A172 (cell line): ENCODE measurements at regions not wholly inside any gene's neighbourhood (a gene's known extent, or its start where the extent isn't known, plus 50 kb on each side); places are given as distances from the start of the nearest gene placed in this dataset.

Experiments used
- DNase-seq: peaks from one replicate; pipeline ENCODE4 v3.0.0-alpha.2; 2015; ENCODE audit warnings: low spot score

GRCh38 chr22:47784367-47784983 is 1022.0 kb downstream of the TBC1D22A start:
- DNase-seq: no peak

GRCh38 chr22:47783433-47784366 is 1021.2 kb downstream of the TBC1D22A start:
- no peak for DNase-seq

- no peak for DNase-seq
Observed at GRCh38 chr22:47782328-47783075, 1020.1 kb downstream of the TBC1D22A start.

GRCh38 chr22:47781427-47782111 is 1019.1 kb downstream of the TBC1D22A start:
- no peak for DNase-seq

- no peak for DNase-seq
Observed at GRCh38 chr22:47781024-47781423, 1018.6 kb downstream of the TBC1D22A start.

- no peak for DNase-seq
Observed at GRCh38 chr22:47780281-47780875, 1017.9 kb downstream of the TBC1D22A start.

GRCh38 chr22:47779474-47779873 is 1017.0 kb downstream of the TBC1D22A start:
- DNase-seq: no peak

- DNase-seq: no peak
Observed at GRCh38 chr22:47778160-47778658, 1015.8 kb downstream of the TBC1D22A start.

- DNase-seq: no peak
Observed at GRCh38 chr22:47777426-47777825, 1015.0 kb downstream of the TBC1D22A start.

- DNase-seq: no peak
Observed at GRCh38 chr22:47776329-47776728, 1013.9 kb downstream of the TBC1D22A start.

GRCh38 chr22:47775686-47776085 is 1013.2 kb downstream of the TBC1D22A start:
- no peak for DNase-seq

- DNase-seq: no peak
Observed at GRCh38 chr22:47775191-47775590, 1012.7 kb downstream of the TBC1D22A start.

GRCh38 chr22:47773635-47774034 is 1011.2 kb downstream of the TBC1D22A start:
- DNase-seq: no peak

GRCh38 chr22:47772864-47773263 is 1010.4 kb downstream of the TBC1D22A start:
- DNase-seq: no peak

GRCh38 chr22:47769652-47770051 is 1007.2 kb downstream of the TBC1D22A start:
- DNase-seq: no peak

- no peak for DNase-seq
Observed at GRCh38 chr22:47768027-47768426, 1005.6 kb downstream of the TBC1D22A start.

- no peak for DNase-seq
Observed at GRCh38 chr22:47767403-47767802, 1005.0 kb downstream of the TBC1D22A start.

GRCh38 chr22:47765757-47766156 is 1003.3 kb downstream of the TBC1D22A start:
- DNase-seq: no peak

GRCh38 chr22:47762141-47762540 is 999.7 kb downstream of the TBC1D22A start:
- DNase-seq: no peak

- no peak for DNase-seq
Observed at GRCh38 chr22:47759909-47760308, 997.5 kb downstream of the TBC1D22A start.

- no peak for DNase-seq
Observed at GRCh38 chr22:47757741-47758140, 995.3 kb downstream of the TBC1D22A start.
